ENCODE measurements at regions not wholly inside any gene's neighbourhood (a gene's known extent, or its start where the extent isn't known, plus 50 kb on each side); places are given as distances from the start of the nearest gene placed in this dataset.

- DNase-seq (ENCODE audit: low spot score): no peak
Observed at GRCh38 chr7:46239846-46240245, 318.8 kb upstream of the IGFBP3 start.

GRCh38 chr7:46237466-46237865 lies 316.4 kb upstream of the IGFBP3 start:
- DNase-seq (ENCODE audit: low spot score): no peak

GRCh38 chr7:46233585-46234329 lies 312.7 kb upstream of the IGFBP3 start:
- no peak for DNase-seq (ENCODE audit: low spot score)

GRCh38 chr7:46230990-46231305 lies 309.9 kb upstream of the IGFBP3 start:
- no peak for DNase-seq (ENCODE audit: low spot score)

GRCh38 chr7:46230298-46230989 lies 309.4 kb upstream of the IGFBP3 start:
- no peak for DNase-seq (ENCODE audit: low spot score)

- no peak for DNase-seq (ENCODE audit: low spot score)
Observed at GRCh38 chr7:46229409-46229808, 308.3 kb upstream of the IGFBP3 start.

GRCh38 chr7:46226860-46227259 lies 305.8 kb upstream of the IGFBP3 start:
- DNase-seq (ENCODE audit: low spot score): no peak

GRCh38 chr7:46224363-46224762 lies 303.3 kb upstream of the IGFBP3 start:
- DNase-seq (ENCODE audit: low spot score): no peak

- DNase-seq (ENCODE audit: low spot score): no peak
Observed at GRCh38 chr7:46220066-46220630, 299.1 kb upstream of the IGFBP3 start.

- no peak for DNase-seq (ENCODE audit: low spot score)
Observed at GRCh38 chr7:46218461-46219200, 297.6 kb upstream of the IGFBP3 start.

GRCh38 chr7:46215987-46216567 lies 295.0 kb upstream of the IGFBP3 start:
- peak; percentile 53 for DNase-seq (ENCODE audit: low spot score)

GRCh38 chr7:46214526-46214925 lies 293.5 kb upstream of the IGFBP3 start:
- no peak for DNase-seq (ENCODE audit: low spot score)

GRCh38 chr7:46213154-46213537 lies 292.1 kb upstream of the IGFBP3 start:
- DNase-seq (ENCODE audit: low spot score): no peak

- DNase-seq (ENCODE audit: low spot score): no peak
Observed at GRCh38 chr7:46212425-46213153, 291.5 kb upstream of the IGFBP3 start.

- no peak for DNase-seq (ENCODE audit: low spot score)
Observed at GRCh38 chr7:46210467-46210866, 289.4 kb upstream of the IGFBP3 start.

GRCh38 chr7:46209611-46210388 lies 288.7 kb upstream of the IGFBP3 start:
- no peak for DNase-seq (ENCODE audit: low spot score)

- no peak for DNase-seq (ENCODE audit: low spot score)
Observed at GRCh38 chr7:46208635-46209525, 287.8 kb upstream of the IGFBP3 start.

GRCh38 chr7:46207931-46208634 lies 287.0 kb upstream of the IGFBP3 start:
- DNase-seq (ENCODE audit: low spot score): no peak

GRCh38 chr7:46206476-46207060 lies 285.5 kb upstream of the IGFBP3 start:
- no peak for DNase-seq (ENCODE audit: low spot score)
